ENCODE measurements at regions not wholly inside any gene's neighbourhood (a gene's known extent, or its start where the extent isn't known, plus 50 kb on each side); places are given as distances from the start of the nearest gene placed in this dataset.

DNA sequence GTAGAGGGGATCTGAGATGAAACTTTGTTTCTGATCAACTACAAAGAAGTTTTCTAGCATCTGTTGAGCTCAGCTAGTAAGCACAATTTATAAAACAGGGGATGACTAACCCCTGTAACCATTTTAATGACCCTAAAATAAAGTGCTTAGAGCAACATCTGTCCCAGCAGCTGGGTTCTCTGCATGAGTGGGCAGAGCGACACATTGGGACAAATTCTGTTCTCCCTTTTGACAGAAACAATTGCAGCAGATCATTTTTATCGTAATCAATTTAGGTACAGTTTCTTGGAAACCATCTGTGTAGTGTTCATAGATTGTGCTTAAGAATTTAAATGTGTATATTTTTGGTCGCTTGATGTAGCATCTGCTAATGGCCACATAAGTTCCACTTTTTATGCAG is 678.0 kb downstream of the RNF144A start:
- no peaks in the 10 kb centered on the region for H3K9me3 ChIP-seq (ENCODE audit: low read length)
- H3K4me3 ChIP-seq (ENCODE audit: low read length): no peak overlapping the region
- H4K20me1 ChIP-seq (ENCODE audit: insufficient read depth): no peaks in the 10 kb centered on the region
- H3F3A ChIP-seq (ENCODE audit: insufficient read depth, low read length, poor library complexity, severe bottlenecking): no peaks in the 10 kb centered on the region
- no peaks in the 10 kb centered on the region for H3K36me3 ChIP-seq (ENCODE audit: insufficient read depth, low read length)
- H2AFZ ChIP-seq (ENCODE audit: low read depth, low read length): no peak overlapping the region
- H3K27me3 ChIP-seq (ENCODE audit: insufficient read depth, low read depth, low read length): no peaks in the 10 kb centered on the region
- H3K79me2 ChIP-seq (replicated peaks; ENCODE audit: insufficient read depth, low read length): no peaks in the 10 kb centered on the region
- H3K9ac ChIP-seq (ENCODE audit: low read length): no peak overlapping the region
- TF ChIP-seq RAD21 (conservative IDR thresholded peaks at IDR 0.05) (no peak), EP300 (conservative IDR thresholded peaks at IDR 0.05; ENCODE audit: poor library complexity, severe bottlenecking) (no peak), TAF1 (IDR thresholded peaks at IDR 0.05; ENCODE audit: low read depth) (no peak), MXI1 (conservative IDR thresholded peaks at IDR 0.05; ENCODE audit: poor library complexity, severe bottlenecking) (no peak), EZH2 (IDR thresholded peaks at IDR 0.05; ENCODE audit: borderline replicate concordance, insufficient read depth, low read length, poor library complexity, severe bottlenecking) (no peak), POLR2AphosphoS5 (IDR thresholded peaks at IDR 0.05) (no peak), SMC3 (conservative IDR thresholded peaks at IDR 0.05; ENCODE audit: poor library complexity) (no peak)
- TF ChIP-seq, protein P1, sequence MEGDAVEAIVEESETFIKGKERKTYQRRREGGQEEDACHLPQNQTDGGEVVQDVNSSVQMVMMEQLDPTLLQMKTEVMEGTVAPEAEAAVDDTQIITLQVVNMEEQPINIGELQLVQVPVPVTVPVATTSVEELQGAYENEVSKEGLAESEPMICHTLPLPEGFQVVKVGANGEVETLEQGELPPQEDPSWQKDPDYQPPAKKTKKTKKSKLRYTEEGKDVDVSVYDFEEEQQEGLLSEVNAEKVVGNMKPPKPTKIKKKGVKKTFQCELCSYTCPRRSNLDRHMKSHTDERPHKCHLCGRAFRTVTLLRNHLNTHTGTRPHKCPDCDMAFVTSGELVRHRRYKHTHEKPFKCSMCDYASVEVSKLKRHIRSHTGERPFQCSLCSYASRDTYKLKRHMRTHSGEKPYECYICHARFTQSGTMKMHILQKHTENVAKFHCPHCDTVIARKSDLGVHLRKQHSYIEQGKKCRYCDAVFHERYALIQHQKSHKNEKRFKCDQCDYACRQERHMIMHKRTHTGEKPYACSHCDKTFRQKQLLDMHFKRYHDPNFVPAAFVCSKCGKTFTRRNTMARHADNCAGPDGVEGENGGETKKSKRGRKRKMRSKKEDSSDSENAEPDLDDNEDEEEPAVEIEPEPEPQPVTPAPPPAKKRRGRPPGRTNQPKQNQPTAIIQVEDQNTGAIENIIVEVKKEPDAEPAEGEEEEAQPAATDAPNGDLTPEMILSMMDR (IDR thresholded peaks at IDR 0.05; ENCODE audit: poor library complexity, severe bottlenecking): no peak
- TF ChIP-seq, protein P2, sequence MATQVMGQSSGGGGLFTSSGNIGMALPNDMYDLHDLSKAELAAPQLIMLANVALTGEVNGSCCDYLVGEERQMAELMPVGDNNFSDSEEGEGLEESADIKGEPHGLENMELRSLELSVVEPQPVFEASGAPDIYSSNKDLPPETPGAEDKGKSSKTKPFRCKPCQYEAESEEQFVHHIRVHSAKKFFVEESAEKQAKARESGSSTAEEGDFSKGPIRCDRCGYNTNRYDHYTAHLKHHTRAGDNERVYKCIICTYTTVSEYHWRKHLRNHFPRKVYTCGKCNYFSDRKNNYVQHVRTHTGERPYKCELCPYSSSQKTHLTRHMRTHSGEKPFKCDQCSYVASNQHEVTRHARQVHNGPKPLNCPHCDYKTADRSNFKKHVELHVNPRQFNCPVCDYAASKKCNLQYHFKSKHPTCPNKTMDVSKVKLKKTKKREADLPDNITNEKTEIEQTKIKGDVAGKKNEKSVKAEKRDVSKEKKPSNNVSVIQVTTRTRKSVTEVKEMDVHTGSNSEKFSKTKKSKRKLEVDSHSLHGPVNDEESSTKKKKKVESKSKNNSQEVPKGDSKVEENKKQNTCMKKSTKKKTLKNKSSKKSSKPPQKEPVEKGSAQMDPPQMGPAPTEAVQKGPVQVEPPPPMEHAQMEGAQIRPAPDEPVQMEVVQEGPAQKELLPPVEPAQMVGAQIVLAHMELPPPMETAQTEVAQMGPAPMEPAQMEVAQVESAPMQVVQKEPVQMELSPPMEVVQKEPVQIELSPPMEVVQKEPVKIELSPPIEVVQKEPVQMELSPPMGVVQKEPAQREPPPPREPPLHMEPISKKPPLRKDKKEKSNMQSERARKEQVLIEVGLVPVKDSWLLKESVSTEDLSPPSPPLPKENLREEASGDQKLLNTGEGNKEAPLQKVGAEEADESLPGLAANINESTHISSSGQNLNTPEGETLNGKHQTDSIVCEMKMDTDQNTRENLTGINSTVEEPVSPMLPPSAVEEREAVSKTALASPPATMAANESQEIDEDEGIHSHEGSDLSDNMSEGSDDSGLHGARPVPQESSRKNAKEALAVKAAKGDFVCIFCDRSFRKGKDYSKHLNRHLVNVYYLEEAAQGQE (IDR thresholded peaks at IDR 0.05; ENCODE audit: borderline replicate concordance): no peak
- no peak overlapping the region for H3K4me2 ChIP-seq (ENCODE audit: low read length)
- no peak overlapping the region for H3K27ac ChIP-seq (ENCODE audit: low read length)
- H3K9me2 ChIP-seq (ENCODE audit: insufficient read depth, low read length): no peaks in the 10 kb centered on the region

DNA sequence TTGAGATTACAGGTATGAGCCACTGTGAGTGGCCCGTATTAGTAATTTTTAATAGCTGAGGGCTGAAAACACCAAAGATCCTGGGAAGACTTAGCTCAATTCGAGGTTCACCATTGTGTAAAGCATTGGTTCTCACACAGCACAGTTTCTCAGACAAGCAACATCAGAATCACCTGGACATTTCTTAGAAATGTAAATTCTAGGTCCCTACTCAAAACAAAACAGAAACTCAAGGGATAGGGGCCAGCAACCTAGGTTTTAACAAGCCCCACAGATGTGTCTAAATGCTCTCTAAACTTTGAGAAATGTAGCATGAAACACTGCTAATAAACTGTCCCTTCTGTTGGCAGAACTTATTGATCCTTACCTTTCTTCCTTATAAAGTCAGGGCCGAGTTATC is 681.2 kb downstream of the RNF144A start:
- Histone ChIP-seq H3K9me2 (ENCODE audit: insufficient read depth, low read length) (no peaks in the 10 kb centered on the region), H3K27ac (ENCODE audit: low read length) (no peak overlapping the region), H3K9me3 (ENCODE audit: low read length) (no peaks in the 10 kb centered on the region), H3K79me2 (replicated peaks; ENCODE audit: insufficient read depth, low read length) (no peaks in the 10 kb centered on the region), H3K36me3 (ENCODE audit: insufficient read depth, low read length) (no peaks in the 10 kb centered on the region), H3K9ac (ENCODE audit: low read length) (no peak overlapping the region), H4K20me1 (ENCODE audit: insufficient read depth) (no peaks in the 10 kb centered on the region), H3F3A (ENCODE audit: insufficient read depth, low read length, poor library complexity, severe bottlenecking) (no peaks in the 10 kb centered on the region), H2AFZ (ENCODE audit: low read depth, low read length) (no peak overlapping the region), H3K27me3 (ENCODE audit: insufficient read depth, low read depth, low read length) (no peaks in the 10 kb centered on the region), H3K4me2 (ENCODE audit: low read length) (no peak overlapping the region), H3K4me3 (ENCODE audit: low read length) (no peak overlapping the region)
- TF ChIP-seq SMC3 (conservative IDR thresholded peaks at IDR 0.05; ENCODE audit: poor library complexity) (no peak), TAF1 (IDR thresholded peaks at IDR 0.05; ENCODE audit: low read depth) (no peak), RAD21 (conservative IDR thresholded peaks at IDR 0.05) (no peak)
- TF ChIP-seq, protein P1 (IDR thresholded peaks at IDR 0.05; ENCODE audit: poor library complexity, severe bottlenecking): no peak

All from neural cell (in vitro differentiated cells).